GM12872 (cell line): ENCODE measurements at regions not wholly inside any gene's neighbourhood (a gene's known extent, or its start where the extent isn't known, plus 50 kb on each side); places are given as distances from the start of the nearest gene placed in this dataset.

ENCODE experiments used
- CTCF ChIP-seq: IDR thresholded peaks from 3 replicates; pipeline ENCODE4 v1.5.1; 2011; ENCODE audit warnings: low read depth, mild to moderate bottlenecking, low read length, moderate library complexity; ENCODE audit not compliant: insufficient read depth

DNA sequence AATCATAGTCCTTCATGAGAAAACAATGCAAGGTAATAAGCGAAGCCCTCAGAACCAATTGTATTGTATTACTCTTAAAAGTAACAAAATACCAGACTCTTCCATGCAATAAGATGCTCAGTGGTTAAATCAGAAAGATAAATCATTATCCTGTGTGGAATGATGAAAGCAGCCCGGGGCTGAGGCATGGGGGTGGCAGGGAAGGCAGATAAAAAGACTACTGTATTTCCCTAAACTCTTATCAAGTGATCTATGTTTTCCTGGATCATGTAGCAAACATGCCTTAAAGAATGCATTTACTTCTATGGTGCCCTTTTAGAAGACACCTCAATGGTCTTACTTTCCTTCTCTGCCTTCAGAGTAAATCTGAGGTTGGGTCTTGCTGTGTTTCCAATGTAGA is 105.6 kb upstream of the DAPK1 start:
- no peak for TF ChIP-seq CTCF

GRCh38 chr9:87393706-87394230 is 103.9 kb upstream of the DAPK1 start:
- TF ChIP-seq CTCF: no peak

DNA sequence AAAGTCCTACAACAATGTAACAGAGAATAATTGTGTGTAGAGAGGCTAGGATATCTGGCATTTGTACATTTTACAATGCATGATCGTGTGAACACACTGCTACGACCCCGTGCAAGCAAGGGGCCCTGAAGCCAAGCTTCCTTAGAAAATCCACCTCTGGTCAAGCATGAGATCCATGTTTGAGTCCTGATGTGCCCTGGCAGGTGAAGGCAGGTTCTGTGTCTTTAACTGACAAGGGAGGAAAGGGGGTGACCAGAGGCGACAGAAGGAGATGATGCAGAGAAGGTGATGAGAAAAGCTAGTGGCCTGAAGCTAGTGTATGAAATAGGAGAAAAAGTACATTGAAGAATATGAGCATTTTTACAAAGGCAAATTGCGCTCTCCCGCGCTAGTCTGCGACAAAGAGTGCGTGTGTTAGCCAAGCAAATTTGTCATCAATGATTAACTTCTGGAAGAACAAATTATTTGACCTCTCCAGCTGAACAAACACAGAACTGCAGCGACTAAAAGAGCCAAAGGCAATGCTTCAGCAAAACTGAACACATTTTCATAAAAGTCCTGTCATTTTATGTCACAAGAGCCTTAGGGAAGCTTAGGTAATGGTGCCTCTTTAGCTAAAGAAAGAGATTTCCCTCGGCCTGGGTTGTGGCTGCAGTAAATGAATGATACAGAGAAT is 101.7 kb upstream of the DAPK1 start:
- no peak for TF ChIP-seq CTCF

GRCh38 chr9:87401681-87402080 is 96.0 kb upstream of the DAPK1 start:
- no peak for TF ChIP-seq CTCF

DNA sequence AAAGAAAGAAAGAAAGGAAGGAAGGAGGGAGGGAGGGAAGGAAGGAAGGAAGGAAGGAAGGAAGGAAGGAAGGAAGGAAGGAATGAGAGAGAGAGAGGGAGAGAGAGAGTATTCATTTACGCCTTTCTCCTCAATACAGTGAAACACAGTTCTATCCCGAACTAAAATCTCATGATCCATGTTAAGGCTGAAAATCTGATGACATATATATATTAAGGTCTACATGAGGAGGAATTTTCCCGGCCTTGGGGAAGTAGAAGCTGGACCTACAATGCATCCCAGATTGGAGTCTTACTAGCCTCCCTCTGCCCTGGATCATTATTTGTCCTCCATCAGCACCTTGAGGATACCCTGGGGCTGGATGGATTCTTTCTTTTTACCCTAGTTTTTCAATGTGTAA is 95.1 kb upstream of the DAPK1 start:
- TF ChIP-seq CTCF: no peak

GRCh38 chr9:87405677-87406542 is 91.8 kb upstream of the DAPK1 start:
- no peak for TF ChIP-seq CTCF

- no peak for TF ChIP-seq CTCF
These were observed 91.0 kb upstream of the DAPK1 start for GRCh38 chr9:87406543-87407166.
